ENCODE measurements at regions not wholly inside any gene's neighbourhood (a gene's known extent, or its start where the extent isn't known, plus 50 kb on each side); places are given as distances from the start of the nearest gene placed in this dataset.

GRCh38 chr10:28250782-28251181, 52.1 kb downstream of the MPP7 start:
- TF ChIP-seq SUZ12 (IDR thresholded peaks at IDR 0.05) (no peak), FOXM1 (IDR thresholded peaks at IDR 0.05; ENCODE audit: borderline replicate concordance) (no peak), BHLHE40 (IDR thresholded peaks at IDR 0.05; ENCODE audit: borderline replicate concordance) (no peak), PKNOX1 (IDR thresholded peaks at IDR 0.05) (no peak), ELF4 (IDR thresholded peaks at IDR 0.05) (no peak), FOXA1 (IDR thresholded peaks at IDR 0.05) (no peak), L3MBTL2 (conservative IDR thresholded peaks at IDR 0.05) (no peak), ARNT (IDR thresholded peaks at IDR 0.05) (no peak), NFRKB (IDR thresholded peaks at IDR 0.05) (no peak), LEF1 (IDR thresholded peaks at IDR 0.05; ENCODE audit: borderline replicate concordance) (no peak)
- POLR2A ChIA-PET, result no interaction called here
- CTCF ChIA-PET, result interaction anchor here (0.7 to 2.5 kb wide), 8 partner anchors 9 to 143 kb away, joined by 3 to 14 read pairs (median 8); no protein-coding TSS in a partner anchor
- no peak for DNase-seq (ENCODE audit: extremely low spot score)

- ChIA-PET CTCF (interaction anchor here (0.8 to 2.3 kb wide), 5 partner anchors 48 to 143 kb away, joined by 3 to 14 read pairs (median 9); no protein-coding TSS in a partner anchor), POLR2A (no interaction called here)
- DNase-seq (ENCODE audit: extremely low spot score), result no peak
- TF ChIP-seq BHLHE40 (IDR thresholded peaks at IDR 0.05; ENCODE audit: borderline replicate concordance) (no peak), PKNOX1 (IDR thresholded peaks at IDR 0.05) (no peak), SUZ12 (IDR thresholded peaks at IDR 0.05) (no peak), NFRKB (IDR thresholded peaks at IDR 0.05) (no peak)
Observed at GRCh38 chr10:28250358-28250757, 52.5 kb downstream of the MPP7 start.

- TF ChIP-seq CTBP1 (IDR thresholded peaks at IDR 0.05; ENCODE audit: borderline replicate concordance) (no peak), FOXA1 (IDR thresholded peaks at IDR 0.05) (no peak), FOXK2 (IDR thresholded peaks at IDR 0.05) (no peak), HDGF (IDR thresholded peaks at IDR 0.05; ENCODE audit: borderline replicate concordance) (no peak), FOXM1 (IDR thresholded peaks at IDR 0.05; ENCODE audit: borderline replicate concordance) (no peak), ARNT (IDR thresholded peaks at IDR 0.05) (no peak), ELF4 (IDR thresholded peaks at IDR 0.05) (no peak), TARDBP (IDR thresholded peaks at IDR 0.05) (no peak), NFRKB (IDR thresholded peaks at IDR 0.05) (no peak), LEF1 (IDR thresholded peaks at IDR 0.05; ENCODE audit: borderline replicate concordance) (no peak)
- DNase-seq (ENCODE audit: extremely low spot score), result no peak
- ChIA-PET CTCF (interaction anchor here (1.6 kb wide), 1 partner anchor 132 kb away, joined by 6 read pairs; no protein-coding TSS in a partner anchor), POLR2A (no interaction called here)
Observed at GRCh38 chr10:28249512-28249911, 53.4 kb downstream of the MPP7 start.

GRCh38 chr10:28248092-28248491, 54.8 kb downstream of the MPP7 start:
- DNase-seq (ENCODE audit: extremely low spot score), result no peak
- CTCF ChIA-PET, result interaction anchor here (1.6 kb wide), 1 partner anchor 133 kb away, joined by 6 read pairs; no protein-coding TSS in a partner anchor
- POLR2A ChIA-PET, result interaction anchor here (1.1 kb wide), 1 partner anchor 55 kb away, joined by 3 read pairs; the partner anchor contains the start of gene MPP7

GRCh38 chr10:28246023-28246422, 56.8 kb downstream of the MPP7 start:
- ChIA-PET POLR2A (no interaction called here), CTCF (interaction anchor here (0.9 kb wide), 1 partner anchor 137 kb away, joined by 3 read pairs; no protein-coding TSS in a partner anchor)
- TF ChIP-seq ARNT (IDR thresholded peaks at IDR 0.05) (no peak), ELF4 (IDR thresholded peaks at IDR 0.05) (no peak), BHLHE40 (IDR thresholded peaks at IDR 0.05; ENCODE audit: borderline replicate concordance) (no peak), SUZ12 (IDR thresholded peaks at IDR 0.05) (no peak)
- DNase-seq (ENCODE audit: extremely low spot score), result no peak

More at GRCh38 chr10:28248092-28248491, 54.8 kb downstream of the MPP7 start:
- TF ChIP-seq LEF1 (IDR thresholded peaks at IDR 0.05; ENCODE audit: borderline replicate concordance) (no peak), NFRKB (IDR thresholded peaks at IDR 0.05) (no peak), TARDBP (IDR thresholded peaks at IDR 0.05) (no peak), FOXA1 (IDR thresholded peaks at IDR 0.05) (no peak), HDGF (IDR thresholded peaks at IDR 0.05; ENCODE audit: borderline replicate concordance) (no peak), FOXK2 (IDR thresholded peaks at IDR 0.05) (no peak), SP1 (IDR thresholded peaks at IDR 0.05) (no peak), PKNOX1 (IDR thresholded peaks at IDR 0.05) (no peak), CTBP1 (IDR thresholded peaks at IDR 0.05; ENCODE audit: borderline replicate concordance) (no peak), ZNF384 (IDR thresholded peaks at IDR 0.05) (no peak), FOXM1 (IDR thresholded peaks at IDR 0.05; ENCODE audit: borderline replicate concordance) (no peak), SUZ12 (IDR thresholded peaks at IDR 0.05) (no peak), ARNT (IDR thresholded peaks at IDR 0.05) (no peak), BHLHE40 (IDR thresholded peaks at IDR 0.05; ENCODE audit: borderline replicate concordance) (no peak), L3MBTL2 (conservative IDR thresholded peaks at IDR 0.05) (no peak)

GRCh38 chr10:28243923-28244322, 58.9 kb downstream of the MPP7 start:
- no peak for DNase-seq (ENCODE audit: extremely low spot score)
- TF ChIP-seq FOXK2 (IDR thresholded peaks at IDR 0.05) (no peak), ZNF384 (IDR thresholded peaks at IDR 0.05) (no peak), SP1 (IDR thresholded peaks at IDR 0.05) (no peak), FOXM1 (IDR thresholded peaks at IDR 0.05; ENCODE audit: borderline replicate concordance) (no peak), TARDBP (IDR thresholded peaks at IDR 0.05) (no peak), LEF1 (IDR thresholded peaks at IDR 0.05; ENCODE audit: borderline replicate concordance) (no peak), ELF4 (IDR thresholded peaks at IDR 0.05) (no peak), CTBP1 (IDR thresholded peaks at IDR 0.05; ENCODE audit: borderline replicate concordance) (no peak), L3MBTL2 (conservative IDR thresholded peaks at IDR 0.05) (no peak), SUZ12 (IDR thresholded peaks at IDR 0.05) (no peak), HDGF (IDR thresholded peaks at IDR 0.05; ENCODE audit: borderline replicate concordance) (no peak), FOXA1 (IDR thresholded peaks at IDR 0.05) (no peak), BHLHE40 (IDR thresholded peaks at IDR 0.05; ENCODE audit: borderline replicate concordance) (no peak)
- CTCF ChIA-PET, result no interaction called here
- POLR2A ChIA-PET, result no interaction called here

All from HEK293T (cell line).